Gastrocnemius medialis (tissue), 4 donors: ENCODE measurements at regions not wholly inside any gene's neighbourhood (a gene's known extent, or its start where the extent isn't known, plus 50 kb on each side); places are given as distances from the start of the nearest gene placed in this dataset.

Source experiments
- POLR2A ChIP-seq, 2 donors: fragments of 450-650 bp; IDR thresholded peaks; one replicate each; pipeline ENCODE4 v1.6.1; 2017; ENCODE audit warnings: antibody characterized with exemption in 2 of 2, mild to moderate bottlenecking in 2 of 2, moderate library complexity in 2 of 2
- TF ChIP-seq, protein P1 (sequence below), 5 experiments: fragments of 450-650 bp in 3 of 5; fragments of 200-600 bp in 2 of 5; sonication (generic) in 2 of 5; IDR thresholded peaks in 4 of 5; conservative IDR thresholded peaks in 1 of 5; 1 replicate in 4 of 5; 2 replicates in 1 of 5; pipeline ENCODE4 v1.5.1; 2016 to 2019; ENCODE audit warnings: antibody characterized with exemption in 5 of 5, mild to moderate bottlenecking in 3 of 5, moderate library complexity in 3 of 5

- TF ChIP-seq, protein P1, sequence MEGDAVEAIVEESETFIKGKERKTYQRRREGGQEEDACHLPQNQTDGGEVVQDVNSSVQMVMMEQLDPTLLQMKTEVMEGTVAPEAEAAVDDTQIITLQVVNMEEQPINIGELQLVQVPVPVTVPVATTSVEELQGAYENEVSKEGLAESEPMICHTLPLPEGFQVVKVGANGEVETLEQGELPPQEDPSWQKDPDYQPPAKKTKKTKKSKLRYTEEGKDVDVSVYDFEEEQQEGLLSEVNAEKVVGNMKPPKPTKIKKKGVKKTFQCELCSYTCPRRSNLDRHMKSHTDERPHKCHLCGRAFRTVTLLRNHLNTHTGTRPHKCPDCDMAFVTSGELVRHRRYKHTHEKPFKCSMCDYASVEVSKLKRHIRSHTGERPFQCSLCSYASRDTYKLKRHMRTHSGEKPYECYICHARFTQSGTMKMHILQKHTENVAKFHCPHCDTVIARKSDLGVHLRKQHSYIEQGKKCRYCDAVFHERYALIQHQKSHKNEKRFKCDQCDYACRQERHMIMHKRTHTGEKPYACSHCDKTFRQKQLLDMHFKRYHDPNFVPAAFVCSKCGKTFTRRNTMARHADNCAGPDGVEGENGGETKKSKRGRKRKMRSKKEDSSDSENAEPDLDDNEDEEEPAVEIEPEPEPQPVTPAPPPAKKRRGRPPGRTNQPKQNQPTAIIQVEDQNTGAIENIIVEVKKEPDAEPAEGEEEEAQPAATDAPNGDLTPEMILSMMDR (IDR thresholded peaks at IDR 0.05 in 4 of 5, conservative IDR thresholded peaks at IDR 0.05 in 1 of 5) = no peak
- no peak for TF ChIP-seq POLR2A (IDR thresholded peaks at IDR 0.05)
Measured at GRCh38 chr6:22115559-22115958, 181.3 kb downstream of the PRL start.
